Astrocyte of the cerebellum (primary cell): ENCODE measurements at regions not wholly inside any gene's neighbourhood (a gene's known extent, or its start where the extent isn't known, plus 50 kb on each side); places are given as distances from the start of the nearest gene placed in this dataset.

Experiments
- DNase-seq: peaks from one replicate; pipeline ENCODE4 v3.0.0-alpha.2; 2011; ENCODE audit warnings: low read depth
- H3K4me3 ChIP-seq: 2 replicates; pipeline ENCODE4 v1.5.1; 2011; ENCODE audit warnings: mild to moderate bottlenecking, low read depth, low read length, moderate library complexity
- CTCF ChIP-seq: IDR thresholded peaks from 2 replicates; pipeline ENCODE4 v1.5.1; 2012; ENCODE audit warnings: low read length, low read depth, moderate library complexity, mild to moderate bottlenecking; ENCODE audit errors: missing control alignments
- in situ Hi-C: cut with HindIII; loops from 2 replicates; pipeline ENCODE4 v1.10.0; 2017; ENCODE audit warnings: low sequenced_read_pairs

GRCh38 chr3:152176998-152177397 lies 91.7 kb upstream of the MBNL1 start:
- no peak overlapping the region for H3K4me3 ChIP-seq
- DNase-seq = no peak
- no peak for TF ChIP-seq CTCF
- in situ Hi-C loops = no loop called here

- no peak overlapping the region for H3K4me3 ChIP-seq
- in situ Hi-C loops = no loop called here
- TF ChIP-seq CTCF = no peak
- DNase-seq = no peak
Observed at GRCh38 chr3:152177757-152178156, 91.0 kb upstream of the MBNL1 start.

GRCh38 chr3:152183473-152183872 lies 85.3 kb upstream of the MBNL1 start:
- H3K4me3 ChIP-seq = no peak overlapping the region
- peak; percentile 68 for TF ChIP-seq CTCF
- in situ Hi-C loops = no loop called here
- DNase-seq = peak; percentile 26

- no peak for TF ChIP-seq CTCF
- in situ Hi-C loops = no loop called here
Observed at GRCh38 chr3:152184971-152185686, 83.6 kb upstream of the MBNL1 start.

GRCh38 chr3:152185891-152186630 lies 82.7 kb upstream of the MBNL1 start:
- in situ Hi-C loops = no loop called here
- DNase-seq = no peak
- TF ChIP-seq CTCF = no peak
- no peak overlapping the region for H3K4me3 ChIP-seq

More at GRCh38 chr3:152184971-152185686, 83.6 kb upstream of the MBNL1 start:
- no peak for DNase-seq
- no peak overlapping the region for H3K4me3 ChIP-seq

- DNase-seq = no peak
- no peak for TF ChIP-seq CTCF
- in situ Hi-C loops = no loop called here
- H3K4me3 ChIP-seq = no peak overlapping the region
Observed at GRCh38 chr3:152190636-152191183, 78.0 kb upstream of the MBNL1 start.
